ENCODE measurements at regions not wholly inside any gene's neighbourhood (a gene's known extent, or its start where the extent isn't known, plus 50 kb on each side); places are given as distances from the start of the nearest gene placed in this dataset.
A peak's percentile ranks its signal among the peaks of the same experiment; 100 is the strongest.
"Not testable (repeated sequence)": the region's sequence is repeated elsewhere in the genome, so short reads cannot be mapped to it uniquely, and the experiment has no call there.

GRCh38 chr5:17087035-17087434 is 130.4 kb upstream of the BASP1 start:
- no peak for DNase-seq (ENCODE audit: low spot score)

- no peak for DNase-seq (ENCODE audit: low spot score)
Measured at GRCh38 chr5:17088051-17088450, 129.4 kb upstream of the BASP1 start.

- DNase-seq (ENCODE audit: low spot score) = no peak
Measured at GRCh38 chr5:17089001-17089400, 128.4 kb upstream of the BASP1 start.

DNA sequence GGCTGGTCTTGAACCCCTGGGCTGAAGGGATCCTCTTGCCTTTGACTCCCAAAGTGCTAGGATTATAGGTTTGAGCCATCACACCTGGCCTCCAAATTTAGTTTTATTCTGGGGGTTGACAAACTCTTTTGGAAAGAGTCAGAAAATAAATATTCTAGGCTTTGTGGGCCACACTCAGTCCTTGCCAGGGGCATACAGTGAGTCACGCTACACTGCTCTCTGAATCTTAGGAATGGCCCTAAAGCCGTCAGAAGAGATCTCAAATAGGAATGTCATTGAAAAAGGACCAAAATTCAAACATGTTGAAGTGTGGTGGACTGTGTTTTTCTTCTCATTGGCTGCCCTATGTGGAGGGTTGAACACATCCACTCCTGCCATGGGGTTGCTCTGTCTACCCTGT is 127.7 kb upstream of the BASP1 start:
- DNase-seq (ENCODE audit: low spot score) = no peak

DNA sequence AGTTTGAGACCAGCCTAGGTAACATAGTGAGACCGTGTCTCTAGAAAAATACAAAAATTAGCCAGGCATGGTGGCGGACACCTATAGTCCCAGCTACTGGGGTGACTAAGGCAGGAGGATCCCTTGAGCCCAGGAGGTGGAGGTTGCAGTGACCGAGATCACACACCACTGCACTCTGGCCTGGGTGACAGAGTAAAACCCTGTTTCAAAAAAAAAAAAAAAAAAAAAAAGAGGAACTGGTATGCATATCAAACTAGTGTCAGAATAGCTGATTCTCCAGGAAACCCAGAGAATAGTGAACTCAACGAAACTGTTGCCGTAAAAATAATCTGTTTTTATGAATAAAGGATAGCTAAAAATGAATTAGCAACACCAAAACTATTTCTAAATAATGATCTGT is 126.6 kb upstream of the BASP1 start:
- DNase-seq (ENCODE audit: low spot score) = no peak

- no peak for DNase-seq (ENCODE audit: low spot score)
Measured at GRCh38 chr5:17094830-17095229, 122.6 kb upstream of the BASP1 start.

DNA sequence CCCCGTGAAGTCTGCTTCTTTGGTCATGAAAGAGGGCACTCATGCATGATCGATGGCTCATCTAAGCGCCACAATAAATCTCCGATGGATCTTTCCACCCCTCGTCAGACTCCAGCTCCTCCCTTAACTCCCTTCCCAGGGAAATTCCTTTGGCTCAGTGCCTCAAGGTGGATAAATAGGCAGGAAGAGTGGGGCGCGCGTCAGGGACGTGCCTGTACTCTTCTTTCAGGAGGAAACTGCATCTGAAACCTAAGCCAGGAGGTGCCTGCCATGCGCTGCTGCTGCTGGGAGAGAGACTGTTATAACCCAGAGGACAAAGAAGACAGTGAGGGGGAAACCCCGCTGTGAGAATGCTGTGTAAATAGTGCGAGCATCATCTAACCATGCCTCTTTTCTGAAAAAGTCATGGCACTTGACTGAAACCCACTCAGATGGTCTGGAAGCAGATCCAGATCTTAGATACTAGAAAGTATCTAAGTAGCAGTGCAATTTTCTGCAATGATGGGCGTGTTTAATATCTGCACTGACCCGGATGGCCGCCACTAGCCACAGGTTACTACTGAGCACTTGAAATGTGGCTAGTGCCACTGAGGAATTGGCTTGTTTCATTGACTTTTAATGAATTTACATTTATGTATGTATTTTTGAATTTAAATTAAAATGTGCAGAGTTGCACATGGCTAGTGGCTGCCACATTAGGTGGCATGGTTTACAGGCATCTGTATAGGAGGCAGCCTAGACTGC is 120.3 kb upstream of the BASP1 start:
- DNase-seq (ENCODE audit: low spot score) = no peak

DNA sequence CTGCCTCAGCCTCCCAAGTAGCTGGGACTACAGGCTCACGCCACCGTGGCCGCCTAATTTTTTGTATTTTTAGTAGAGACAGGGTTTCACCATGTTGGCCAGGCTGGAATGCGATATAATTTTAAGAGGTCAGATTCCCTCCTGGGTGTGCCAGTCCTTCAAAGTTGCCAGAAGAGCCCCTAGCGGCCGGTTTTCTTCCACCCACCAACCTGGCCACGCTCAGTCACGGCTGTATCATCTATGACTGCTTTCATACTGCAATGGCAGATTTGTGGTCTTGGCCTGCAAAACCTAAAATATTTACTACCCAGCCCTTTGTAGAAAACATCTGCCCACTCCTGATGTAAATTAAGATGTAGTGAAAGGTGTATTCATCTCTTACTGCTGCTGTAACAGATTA is 117.5 kb upstream of the BASP1 start:
- DNase-seq (ENCODE audit: low spot score) = no peak

GRCh38 chr5:17103461-17103860 is 114.0 kb upstream of the BASP1 start:
- no peak for DNase-seq (ENCODE audit: low spot score)

- DNase-seq (ENCODE audit: low spot score) = no peak
Measured at GRCh38 chr5:17105744-17106418, 111.5 kb upstream of the BASP1 start.

GRCh38 chr5:17106521-17106920 is 110.9 kb upstream of the BASP1 start:
- no peak for DNase-seq (ENCODE audit: low spot score)

DNA sequence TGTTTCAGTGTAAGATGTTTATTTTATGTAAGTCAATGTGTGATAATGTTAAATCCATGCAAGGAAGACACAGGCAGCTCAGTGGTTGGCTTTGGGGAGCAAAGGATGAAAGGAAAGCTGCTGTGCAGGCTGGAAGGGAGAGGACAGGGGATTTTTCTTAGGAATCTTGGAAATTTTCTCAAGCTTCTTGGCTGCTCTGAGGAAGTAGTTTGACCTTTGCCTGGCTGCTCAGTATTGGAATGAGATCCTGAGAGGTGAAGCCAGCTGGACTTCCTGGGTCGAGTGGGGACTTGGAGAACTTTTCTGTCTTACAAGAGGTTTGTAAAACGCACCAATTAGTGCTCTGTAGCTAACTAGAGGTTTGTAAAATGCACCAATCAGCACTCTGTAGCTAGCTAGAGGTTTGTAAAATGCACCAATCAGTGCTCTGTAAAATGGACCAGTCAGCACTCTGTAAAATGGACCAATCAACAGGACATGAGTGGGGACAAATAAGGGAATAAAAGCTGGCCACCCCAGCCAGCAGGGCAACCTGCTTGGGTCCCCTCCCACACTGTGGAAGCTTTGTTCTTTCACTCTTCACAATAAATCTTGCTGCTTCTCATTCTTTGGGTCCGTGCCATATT is 105.2 kb upstream of the BASP1 start:
- DNase-seq (ENCODE audit: low spot score) = not testable (repeated sequence)

GRCh38 chr5:17113174-17113958 is 104.1 kb upstream of the BASP1 start:
- no peak for DNase-seq (ENCODE audit: low spot score)

GRCh38 chr5:17114233-17114632 is 103.2 kb upstream of the BASP1 start:
- no peak for DNase-seq (ENCODE audit: low spot score)

GRCh38 chr5:17114715-17115599 is 102.5 kb upstream of the BASP1 start:
- no peak for DNase-seq (ENCODE audit: low spot score)

- DNase-seq (ENCODE audit: low spot score) = no peak
Measured at GRCh38 chr5:17115855-17116254, 101.6 kb upstream of the BASP1 start.

GRCh38 chr5:17118631-17119030 is 98.8 kb upstream of the BASP1 start:
- peak; percentile 89 for DNase-seq (ENCODE audit: low spot score)

DNA sequence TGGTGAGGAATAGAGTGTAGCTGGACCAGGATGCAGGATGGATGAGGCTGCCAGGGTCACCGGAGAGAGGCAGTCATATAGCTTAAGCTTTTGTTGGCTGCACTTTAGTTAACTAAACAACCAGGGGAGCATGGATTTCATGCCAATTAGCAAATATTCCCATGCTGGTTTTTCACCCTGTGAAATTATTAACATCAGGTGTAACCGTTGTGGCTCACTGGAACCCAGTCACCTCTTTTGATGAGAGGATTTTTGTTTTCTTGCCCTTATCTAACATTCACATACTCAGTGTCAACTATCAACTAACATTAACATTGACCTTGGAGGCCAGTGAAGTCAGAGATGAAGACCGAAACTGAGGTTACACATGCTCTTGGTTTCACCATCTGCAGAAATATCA is 97.2 kb upstream of the BASP1 start:
- DNase-seq (ENCODE audit: low spot score) = no peak

GRCh38 chr5:17121776-17122175 is 95.7 kb upstream of the BASP1 start:
- no peak for DNase-seq (ENCODE audit: low spot score)

GRCh38 chr5:17123010-17123409 is 94.4 kb upstream of the BASP1 start:
- DNase-seq (ENCODE audit: low spot score) = no peak

- DNase-seq (ENCODE audit: low spot score) = not testable (repeated sequence)
Measured at GRCh38 chr5:17123773-17124172, 93.7 kb upstream of the BASP1 start.
